Activated B cell treated with CpG ODN at 0.5 μM for 24 hours (primary cell): ENCODE measurements at regions not wholly inside any gene's neighbourhood (a gene's known extent, or its start where the extent isn't known, plus 50 kb on each side); places are given as distances from the start of the nearest gene placed in this dataset.

Source experiments
- ATAC-seq: fragments of 200-7000 bp; cut with Tn5 transposase; one replicate; pipeline ENCODE4 v1.10.0; 2021; ENCODE audit warnings: low read depth, mild to moderate bottlenecking, moderate library complexity
- CTCF ChIA-PET: fragments of 350-600 bp; sonication (Branson Sonifier 250); formaldehyde crosslinking; loops from one replicate; lab custom pipeline; 2021; ENCODE audit warnings: antibody characterized with exemption; lab: Charles Lee
- POLR2A ChIA-PET: fragments of 350-600 bp; sonication (Branson Sonifier 250); formaldehyde crosslinking; loops from one replicate; lab custom pipeline; 2021; ENCODE audit warnings: antibody characterized with exemption; lab: Charles Lee
- DNase-seq: peaks from one replicate; pipeline ENCODE4 v3.0.0; 2022
- H3K27ac Mint-ChIP-seq: one replicate; pipeline ENCODE4 v1.8.0; 2020; ENCODE audit warnings: mixed read lengths
- H3K27me3 Mint-ChIP-seq: one replicate; pipeline ENCODE4 v1.8.0; 2021; ENCODE audit warnings: mixed read lengths
- H3K36me3 Mint-ChIP-seq: one replicate; pipeline ENCODE4 v1.8.0; 2021; ENCODE audit warnings: low read depth, mixed read lengths
- H3K4me1 Mint-ChIP-seq: one replicate; pipeline ENCODE4 v1.8.0; 2021; ENCODE audit warnings: mixed read lengths
- H3K4me3 Mint-ChIP-seq: one replicate; pipeline ENCODE4 v1.8.0; 2020; ENCODE audit warnings: mild to moderate bottlenecking, mixed read lengths
- H3K9me3 Mint-ChIP-seq: one replicate; pipeline ENCODE4 v1.8.0; 2020; ENCODE audit warnings: mixed read lengths
- CTCF ChIP-seq: fragments of 200-600 bp; IDR thresholded peaks from one replicate; pipeline ENCODE4 v1.8.0; 2022; ENCODE audit warnings: antibody characterized with exemption, mild to moderate bottlenecking
- intact Hi-C: fragments of 100-400 bp; cut with micrococcal nuclease; formaldehyde crosslinking; loops from one replicate; pipeline ENCODE4 v1.15.1; 2024

- H3K4me1 Mint-ChIP-seq: no peaks in the 10 kb centered on the region
- DNase-seq: no peak
- ChIA-PET CTCF (no interaction called here), POLR2A (no interaction called here)
- no peaks in the 10 kb centered on the region for H3K36me3 Mint-ChIP-seq
- no peak overlapping the region for H3K4me3 Mint-ChIP-seq
- no peak for TF ChIP-seq CTCF
- ATAC-seq: no peak
- peaks cover 3% of the 10 kb centered on the region for H3K9me3 Mint-ChIP-seq
- no peak overlapping the region for H3K27ac Mint-ChIP-seq
- intact Hi-C loops: no loop called here
- H3K27me3 Mint-ChIP-seq: no peaks in the 10 kb centered on the region
These were observed 74.6 kb upstream of the FAT3 start for GRCh38 chr11:92149996-92150395.

GRCh38 chr11:92141725-92142124 lies 82.9 kb upstream of the FAT3 start:
- Mint-ChIP-seq H3K36me3 (no peaks in the 10 kb centered on the region), H3K4me1 (no peaks in the 10 kb centered on the region), H3K9me3 (no peaks in the 10 kb centered on the region), H3K27ac (no peak overlapping the region), H3K27me3 (no peaks in the 10 kb centered on the region), H3K4me3 (no peak overlapping the region)
- CTCF ChIA-PET: no interaction called here
- TF ChIP-seq CTCF: no peak
- ATAC-seq: no peak
- POLR2A ChIA-PET: no interaction called here
- no peak for DNase-seq
- intact Hi-C loops: no loop called here

DNA sequence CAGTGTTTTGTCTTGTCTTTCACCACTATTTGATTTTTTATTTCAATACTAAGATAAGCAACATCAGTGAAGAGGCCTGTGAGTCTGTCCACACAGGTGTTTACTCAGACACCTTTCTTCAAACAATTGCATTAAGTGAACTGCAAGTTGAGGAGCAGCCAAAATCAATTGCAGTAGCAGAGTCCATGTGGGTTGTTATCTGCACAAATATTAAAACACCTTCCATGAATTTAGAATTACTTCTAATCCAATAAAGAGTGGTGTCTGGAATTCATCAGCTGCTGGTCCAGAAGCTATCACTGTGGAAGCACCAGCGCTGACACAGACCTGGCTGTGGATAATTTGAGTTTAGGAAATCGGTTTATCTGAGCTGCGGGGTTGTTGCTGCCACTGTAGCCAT lies 83.5 kb upstream of the FAT3 start:
- Mint-ChIP-seq H3K27me3 (no peaks in the 10 kb centered on the region), H3K36me3 (no peaks in the 10 kb centered on the region), H3K4me3 (no peak overlapping the region), H3K9me3 (no peaks in the 10 kb centered on the region), H3K27ac (no peak overlapping the region), H3K4me1 (no peaks in the 10 kb centered on the region)
- POLR2A ChIA-PET: no interaction called here
- TF ChIP-seq CTCF: no peak
- intact Hi-C loops: no loop called here
- ATAC-seq (no peak), DNase-seq (no peak)
- CTCF ChIA-PET: no interaction called here

DNA sequence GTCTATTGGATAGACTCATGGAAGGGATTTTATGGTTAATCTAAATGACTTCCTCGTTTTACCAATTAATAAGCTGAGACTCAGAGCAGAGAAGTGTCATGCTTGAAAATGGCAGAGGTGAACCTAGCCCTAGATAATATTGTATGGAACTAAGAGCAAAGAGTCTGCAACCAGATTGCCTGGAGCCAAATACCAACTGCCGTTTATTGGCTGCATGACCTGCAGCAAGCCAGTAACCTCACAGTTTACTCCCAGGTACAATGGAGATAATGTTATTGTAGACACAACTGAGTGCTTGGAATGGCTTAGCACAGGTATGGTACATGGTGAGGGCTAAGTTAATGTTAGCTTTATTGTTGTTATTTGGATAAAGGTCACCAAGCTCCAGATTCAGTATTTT lies 84.6 kb upstream of the FAT3 start:
- no peak for ATAC-seq
- intact Hi-C loops: no loop called here
- no peak for TF ChIP-seq CTCF

GRCh38 chr11:92138296-92138695 lies 86.3 kb upstream of the FAT3 start:
- CTCF ChIA-PET: no interaction called here

More for the DNA sequence above, 84.6 kb upstream of the FAT3 start:
- Mint-ChIP-seq H3K27me3 (no peaks in the 10 kb centered on the region), H3K4me1 (no peaks in the 10 kb centered on the region), H3K4me3 (no peak overlapping the region), H3K27ac (no peak overlapping the region), H3K36me3 (no peaks in the 10 kb centered on the region), H3K9me3 (no peaks in the 10 kb centered on the region)
- ChIA-PET POLR2A (no interaction called here), CTCF (no interaction called here)
- DNase-seq: no peak

More at GRCh38 chr11:92138296-92138695, 86.3 kb upstream of the FAT3 start:
- Mint-ChIP-seq H3K36me3 (no peaks in the 10 kb centered on the region), H3K4me3 (no peak overlapping the region), H3K27ac (no peak overlapping the region), H3K4me1 (no peaks in the 10 kb centered on the region), H3K9me3 (no peaks in the 10 kb centered on the region), H3K27me3 (no peaks in the 10 kb centered on the region)
- POLR2A ChIA-PET: no interaction called here
- ATAC-seq: no peak
- intact Hi-C loops: no loop called here
- no peak for TF ChIP-seq CTCF
- no peak for DNase-seq
